ENCODE measurements at regions not wholly inside any gene's neighbourhood (a gene's known extent, or its start where the extent isn't known, plus 50 kb on each side); places are given as distances from the start of the nearest gene placed in this dataset.
"Not testable (repeated sequence)": the region's sequence is repeated elsewhere in the genome, so short reads cannot be mapped to it uniquely, and the experiment has no call there.

- ATAC-seq = no peak
- TF ChIP-seq CSRNP3 (CRISPR knock-in tag; IDR thresholded peaks at IDR 0.05) (no peak), ZNF70 (CRISPR knock-in tag; IDR thresholded peaks at IDR 0.05) (no peak)
Observed at GRCh38 chr16:88309908-88310265, 72.9 kb upstream of the ZNF469 start.

- TF ChIP-seq BACH2 (CRISPR knock-in tag; IDR thresholded peaks at IDR 0.05; ENCODE audit: borderline replicate concordance) (no peak), SNAI2 (CRISPR knock-in tag; IDR thresholded peaks at IDR 0.05) (no peak), CSDC2 (CRISPR knock-in tag; IDR thresholded peaks at IDR 0.05) (no peak), RARB (CRISPR knock-in tag; IDR thresholded peaks at IDR 0.05) (no peak), PATZ1 (CRISPR knock-in tag; IDR thresholded peaks at IDR 0.05; ENCODE audit: borderline replicate concordance) (no peak), ZNF8 (CRISPR knock-in tag; IDR thresholded peaks at IDR 0.05) (no peak), ISL1 (CRISPR knock-in tag; IDR thresholded peaks at IDR 0.05) (no peak), ZFP30 (CRISPR knock-in tag; IDR thresholded peaks at IDR 0.05) (no peak), ZFP3 (CRISPR knock-in tag; IDR thresholded peaks at IDR 0.05) (no peak)
- no peak for ATAC-seq
Observed at GRCh38 chr16:88310796-88311605, 71.8 kb upstream of the ZNF469 start.

GRCh38 chr16:88311860-88312259 lies 70.9 kb upstream of the ZNF469 start:
- ATAC-seq = not testable (repeated sequence)

- ATAC-seq = no peak
- TF ChIP-seq ZC3H10 (CRISPR knock-in tag; IDR thresholded peaks at IDR 0.05) = no peak
- TF ChIP-seq TSHZ2 (CRISPR knock-in tag; IDR thresholded peaks at IDR 0.05) = no peak
- no peak for TF ChIP-seq RARB (CRISPR knock-in tag; IDR thresholded peaks at IDR 0.05)
- no peak for TF ChIP-seq BACH2 (CRISPR knock-in tag; IDR thresholded peaks at IDR 0.05; ENCODE audit: borderline replicate concordance)
- no peak for TF ChIP-seq PPARA (CRISPR knock-in tag; IDR thresholded peaks at IDR 0.05; ENCODE audit: borderline replicate concordance)
- TF ChIP-seq ISL1 (CRISPR knock-in tag; IDR thresholded peaks at IDR 0.05) = no peak
- TF ChIP-seq CSDC2 (CRISPR knock-in tag; IDR thresholded peaks at IDR 0.05) = no peak
Observed at GRCh38 chr16:88312732-88313131, 70.0 kb upstream of the ZNF469 start.

GRCh38 chr16:88314991-88315542 lies 67.7 kb upstream of the ZNF469 start:
- no peak for ATAC-seq
- TF ChIP-seq CREB5 (CRISPR knock-in tag; IDR thresholded peaks at IDR 0.05; ENCODE audit: low read depth) (no peak), RARB (CRISPR knock-in tag; IDR thresholded peaks at IDR 0.05) (no peak), ZNF565 (CRISPR knock-in tag; conservative IDR thresholded peaks at IDR 0.05; ENCODE audit: low read depth) (no peak), TOX (CRISPR knock-in tag; IDR thresholded peaks at IDR 0.05; ENCODE audit: borderline replicate concordance) (no peak), OSR1 (CRISPR knock-in tag; IDR thresholded peaks at IDR 0.05) (no peak), TCF4 (CRISPR knock-in tag; IDR thresholded peaks at IDR 0.05; ENCODE audit: borderline replicate concordance) (no peak)
